Tibial nerve (tissue), 4 donors: ENCODE measurements at regions not wholly inside any gene's neighbourhood (a gene's known extent, or its start where the extent isn't known, plus 50 kb on each side); places are given as distances from the start of the nearest gene placed in this dataset.

ENCODE experiments used
- CTCF ChIP-seq, 5 experiments: fragments of 200-600 bp in 3 of 5; fragments of 450-650 bp in 2 of 5; sonication (generic) in 3 of 5; IDR thresholded peaks; one replicate each; pipeline ENCODE4 v1.5.1; 2016 to 2019; ENCODE audit warnings: antibody characterized with exemption in 5 of 5, mild to moderate bottlenecking in 3 of 5, moderate library complexity in 2 of 5
- EP300 ChIP-seq, 2 donors: sonication (generic); formaldehyde crosslinking; IDR thresholded peaks; one replicate each; pipeline ENCODE4 v1.6.1; 2017; ENCODE audit warnings: antibody characterized with exemption in 2 of 2, mild to moderate bottlenecking in 1 of 2

DNA sequence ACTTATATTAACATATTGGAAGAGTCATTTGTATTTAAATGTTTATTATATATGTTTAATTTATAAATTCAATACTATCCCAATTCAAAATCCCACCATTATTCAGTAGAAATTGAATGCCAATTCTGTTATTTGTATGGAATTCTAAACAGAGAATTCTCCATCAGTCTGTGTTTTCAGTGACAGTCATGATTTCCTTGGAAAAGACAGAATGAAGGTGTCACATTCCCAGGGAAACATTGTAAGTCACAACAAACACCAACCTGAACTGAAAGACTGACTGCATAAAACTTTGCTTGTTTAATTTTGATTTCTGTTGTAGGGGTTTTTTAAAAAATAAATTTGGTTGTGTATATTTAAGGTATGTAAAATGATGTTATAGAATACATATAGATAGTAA lies 769.8 kb upstream of the BCHE start:
- no peak for TF ChIP-seq CTCF (IDR thresholded peaks at IDR 0.05)
- no peak for TF ChIP-seq EP300 (IDR thresholded peaks at IDR 0.05)
